Adrenal gland (tissue), 5 donors: ENCODE measurements at regions not wholly inside any gene's neighbourhood (a gene's known extent, or its start where the extent isn't known, plus 50 kb on each side); places are given as distances from the start of the nearest gene placed in this dataset.

ENCODE experiments used
- POLR2A ChIP-seq, 2 donors: fragments of 450-650 bp; IDR thresholded peaks; one replicate each; pipeline ENCODE4 v1.6.1; 2017; ENCODE audit warnings: antibody characterized with exemption in 2 of 2, mild to moderate bottlenecking in 2 of 2, moderate library complexity in 1 of 2
- TF ChIP-seq, protein P1 (sequence below), 6 experiments: fragments of 450-650 bp in 4 of 6; fragments of 200-600 bp in 2 of 6; sonication (generic) in 1 of 6; IDR thresholded peaks; 1 replicate in 5 of 6; 2 replicates in 1 of 6; pipeline versions ENCODE4 v1.5.1 to v1.8.0; 2016 to 2021; ENCODE audit warnings: antibody characterized with exemption in 6 of 6, mild to moderate bottlenecking in 2 of 6, moderate library complexity in 1 of 6
- donor health status: DM: no; HTN: no; CAD: no.

DNA sequence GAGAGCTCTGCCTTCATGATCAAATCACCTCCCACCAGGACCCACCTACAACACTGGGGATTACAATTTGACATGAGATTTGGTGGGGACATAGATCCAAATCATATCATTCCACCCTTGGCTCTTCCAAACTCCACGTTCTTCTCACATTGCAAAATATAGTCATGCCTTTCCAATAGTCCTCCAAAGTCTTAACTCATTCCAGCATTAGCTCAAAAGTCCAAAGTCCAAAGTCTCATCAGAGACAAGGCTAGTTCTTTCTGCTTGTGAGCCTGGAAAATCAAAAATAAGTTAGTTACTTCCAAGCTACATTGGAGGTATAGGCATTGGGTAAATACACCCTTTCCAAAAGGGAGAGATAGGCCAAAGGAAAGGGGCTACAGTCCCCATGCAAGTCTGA is 186.9 kb upstream of the PAPPA start:
- no peak for TF ChIP-seq POLR2A (IDR thresholded peaks at IDR 0.05)
- TF ChIP-seq, protein P1, sequence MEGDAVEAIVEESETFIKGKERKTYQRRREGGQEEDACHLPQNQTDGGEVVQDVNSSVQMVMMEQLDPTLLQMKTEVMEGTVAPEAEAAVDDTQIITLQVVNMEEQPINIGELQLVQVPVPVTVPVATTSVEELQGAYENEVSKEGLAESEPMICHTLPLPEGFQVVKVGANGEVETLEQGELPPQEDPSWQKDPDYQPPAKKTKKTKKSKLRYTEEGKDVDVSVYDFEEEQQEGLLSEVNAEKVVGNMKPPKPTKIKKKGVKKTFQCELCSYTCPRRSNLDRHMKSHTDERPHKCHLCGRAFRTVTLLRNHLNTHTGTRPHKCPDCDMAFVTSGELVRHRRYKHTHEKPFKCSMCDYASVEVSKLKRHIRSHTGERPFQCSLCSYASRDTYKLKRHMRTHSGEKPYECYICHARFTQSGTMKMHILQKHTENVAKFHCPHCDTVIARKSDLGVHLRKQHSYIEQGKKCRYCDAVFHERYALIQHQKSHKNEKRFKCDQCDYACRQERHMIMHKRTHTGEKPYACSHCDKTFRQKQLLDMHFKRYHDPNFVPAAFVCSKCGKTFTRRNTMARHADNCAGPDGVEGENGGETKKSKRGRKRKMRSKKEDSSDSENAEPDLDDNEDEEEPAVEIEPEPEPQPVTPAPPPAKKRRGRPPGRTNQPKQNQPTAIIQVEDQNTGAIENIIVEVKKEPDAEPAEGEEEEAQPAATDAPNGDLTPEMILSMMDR (IDR thresholded peaks at IDR 0.05): no peak
